H1 (cell line): ENCODE measurements at regions not wholly inside any gene's neighbourhood (a gene's known extent, or its start where the extent isn't known, plus 50 kb on each side); places are given as distances from the start of the nearest gene placed in this dataset.

Experiments
- CTCF ChIA-PET: fragments of 300-600 bp; sonication (Branson Sonifier 250); formaldehyde crosslinking; loops from one replicate; lab custom pipeline; 2021; ENCODE audit not compliant: partially characterized antibody; lab: Charles Lee
- POLR2A ChIA-PET: fragments of 300-600 bp; sonication (Branson Sonifier 250); formaldehyde crosslinking; loops from one replicate; lab custom pipeline; 2021; ENCODE audit warnings: inconsistent platforms; ENCODE audit not compliant: partially characterized antibody; lab: Charles Lee
- DNase-seq, 2 experiments: peaks; one replicate each; pipeline versions ENCODE4 v3.0.0 to v3.0.0-alpha.2; 2010 to 2022; ENCODE audit warnings: low spot score in 2 of 2, low read depth in 1 of 2, mixed read lengths in 1 of 2
- FAIRE-seq: peaks from 2 replicates; lab custom pipeline; 2011; peaks lifted over from hg19 to GRCh38; lab: Jason Lieb, UNC
- H2AFZ ChIP-seq: 2 replicates; pipeline ENCODE4 v1.8.1; 2012; ENCODE audit warnings: low read length, inconsistent platforms
- H2AK5ac ChIP-seq: 2 replicates; pipeline ENCODE4 v1.6.1; 2013; ENCODE audit warnings: low read depth, low read length
- H2BK120ac ChIP-seq: replicated peaks from 2 replicates; pipeline ENCODE3; 2013; ENCODE audit warnings: low read depth, low read length, inconsistent platforms
- H2BK12ac ChIP-seq: 2 replicates; pipeline ENCODE4 v1.6.1; 2013; ENCODE audit warnings: low read depth, low read length
- H2BK15ac ChIP-seq: 2 replicates; pipeline ENCODE4 v1.6.1; 2013; ENCODE audit warnings: low read length
- H2BK20ac ChIP-seq: 2 replicates; pipeline ENCODE4 v1.6.1; 2013; ENCODE audit warnings: low read length
- H2BK5ac ChIP-seq: 2 replicates; pipeline ENCODE4 v1.6.1; 2013; ENCODE audit warnings: low read depth, low read length
- H3K14ac ChIP-seq: 2 replicates; pipeline ENCODE4 v1.6.1; 2013; ENCODE audit warnings: inconsistent platforms; ENCODE audit not compliant: insufficient read length
- H3K18ac ChIP-seq: 2 replicates; pipeline ENCODE4 v1.6.1; 2013; ENCODE audit warnings: low read length; ENCODE audit errors: extremely low read depth
- H3K23ac ChIP-seq: 2 replicates; pipeline ENCODE4 v1.6.1; 2013; ENCODE audit warnings: inconsistent platforms; ENCODE audit not compliant: insufficient read length
- H3K23me2 ChIP-seq: 2 replicates; pipeline ENCODE4 v1.6.1; 2013; ENCODE audit warnings: low read depth, low read length
- H3K27ac ChIP-seq: 2 replicates; pipeline ENCODE4 v1.6.1; 2011; ENCODE audit warnings: low read depth, low read length, inconsistent platforms
- H3K27me3 ChIP-seq, 4 experiments: replicated peaks in 1 of 4; 1 replicate in 1 of 4; 2 replicates in 3 of 4; pipeline versions ENCODE4 v1.6.1 to v1.8.1; 2011 to 2013; ENCODE audit warnings: low read length in 3 of 4, mild to moderate bottlenecking in 3 of 4, inconsistent platforms in 2 of 4, mixed read lengths in 2 of 4, moderate library complexity in 1 of 4; ENCODE audit not compliant: control insufficient read depth in 3 of 4, insufficient read depth in 3 of 4; ENCODE audit errors: extremely low read depth in 1 of 4
- H3K36me3 ChIP-seq, 4 experiments: 2 replicates each; pipeline versions ENCODE4 v1.6.1 to v1.8.1; 2011 to 2013; ENCODE audit warnings: mild to moderate bottlenecking in 4 of 4, low read length in 3 of 4, moderate library complexity in 2 of 4, control low read depth in 1 of 4, inconsistent platforms in 1 of 4; ENCODE audit not compliant: insufficient read depth in 4 of 4, control insufficient read depth in 2 of 4
- H3K4ac ChIP-seq: replicated peaks from 2 replicates; pipeline ENCODE3; 2013; ENCODE audit warnings: low read length, low read depth, mixed read lengths, inconsistent platforms; ENCODE audit not compliant: insufficient read length
- H3K4me1 ChIP-seq, 4 experiments: replicated peaks in 1 of 4; 1 replicate in 1 of 4; 2 replicates in 3 of 4; pipeline versions ENCODE4 v1.6.1 to v1.8.1; 2011 to 2013; ENCODE audit warnings: low read length in 3 of 4, inconsistent platforms in 2 of 4, mixed read lengths in 1 of 4; ENCODE audit not compliant: insufficient read depth in 4 of 4, control insufficient read depth in 3 of 4
- H3K4me2 ChIP-seq, 2 experiments: 2 replicates each; pipeline versions ENCODE4 v1.6.1 to v1.8.1; 2011 to 2013; ENCODE audit warnings: low read depth in 2 of 2, low read length in 2 of 2, control low read depth in 1 of 2, inconsistent platforms in 1 of 2, mild to moderate bottlenecking in 1 of 2; ENCODE audit not compliant: insufficient read depth in 1 of 2
- H3K4me3 ChIP-seq, 4 experiments: fragments of 200-600, 300-600 bp in 1 of 4; sonication (generic), shearing (Covaris generic), sonication (Bioruptor Twin) in 1 of 4; 2 replicates each; pipeline versions ENCODE4 v1.5.1 to v1.8.1; 2011 to 2016; ENCODE audit warnings: low read length in 4 of 4, low read depth in 3 of 4, control low read depth in 2 of 4, inconsistent platforms in 2 of 4, mild to moderate bottlenecking in 2 of 4, mixed read lengths in 1 of 4, moderate library complexity in 1 of 4; ENCODE audit not compliant: insufficient read depth in 2 of 4; ENCODE audit errors: extremely low read depth in 1 of 4
- H3K56ac ChIP-seq: replicated peaks from 2 replicates; pipeline ENCODE3; 2013; ENCODE audit warnings: low read depth, mild to moderate bottlenecking, mixed read lengths, low read length, inconsistent platforms; ENCODE audit not compliant: insufficient read length
- H3K79me1 ChIP-seq: 2 replicates; pipeline ENCODE4 v1.6.1; 2013; ENCODE audit warnings: low read depth, low read length, control low read depth
- H3K79me2 ChIP-seq, 2 experiments: 2 replicates each; pipeline versions ENCODE4 v1.6.1 to v1.8.1; 2012 to 2013; ENCODE audit warnings: low read length in 2 of 2, mild to moderate bottlenecking in 2 of 2, inconsistent platforms in 1 of 2; ENCODE audit not compliant: insufficient read depth in 2 of 2, control insufficient read depth in 1 of 2
- H3K9ac ChIP-seq, 4 experiments: replicated peaks in 1 of 4; 1 replicate in 1 of 4; 2 replicates in 3 of 4; pipeline versions ENCODE4 v1.6.1 to v1.8.1; 2011 to 2013; ENCODE audit warnings: low read depth in 3 of 4, low read length in 3 of 4, control low read depth in 2 of 4, mild to moderate bottlenecking in 2 of 4, moderate library complexity in 2 of 4, inconsistent platforms in 1 of 4; ENCODE audit errors: extremely low read depth in 1 of 4
- H3K9me3 ChIP-seq, 2 experiments: 2 replicates each; pipeline versions ENCODE4 v1.6.1 to v1.8.1; 2012 to 2013; ENCODE audit warnings: mild to moderate bottlenecking in 2 of 2, moderate library complexity in 2 of 2, control low read depth in 1 of 2, inconsistent platforms in 1 of 2, low read depth in 1 of 2, low read length in 1 of 2, mixed read lengths in 1 of 2; ENCODE audit not compliant: insufficient read depth in 2 of 2
- H4K20me1 ChIP-seq, 2 experiments: replicated peaks in 1 of 2; 2 replicates each; pipeline versions ENCODE3 to v1.8.1; 2011 to 2013; ENCODE audit warnings: inconsistent platforms in 2 of 2, low read length in 2 of 2, mild to moderate bottlenecking in 1 of 2; ENCODE audit not compliant: insufficient read depth in 2 of 2, control insufficient read depth in 1 of 2
- H4K5ac ChIP-seq: 2 replicates; pipeline ENCODE4 v1.6.1; 2013; ENCODE audit warnings: low read length, low read depth, mixed read lengths, inconsistent platforms; ENCODE audit not compliant: insufficient read length
- H4K8ac ChIP-seq: 2 replicates; pipeline ENCODE4 v1.8.0; 2013; ENCODE audit warnings: mild to moderate bottlenecking, moderate library complexity, low read length, inconsistent platforms; ENCODE audit not compliant: insufficient read depth; ENCODE audit errors: extremely low read depth
- H4K91ac ChIP-seq: replicated peaks from 2 replicates; pipeline ENCODE3; 2013; ENCODE audit warnings: low read length, mixed read lengths, inconsistent platforms; ENCODE audit not compliant: insufficient read length
- ATF3 ChIP-seq: IDR thresholded peaks from 2 replicates; pipeline ENCODE4 v1.6.1; 2011; ENCODE audit warnings: low read depth, mild to moderate bottlenecking, low read length; ENCODE audit not compliant: insufficient read depth
- CREB1 ChIP-seq: IDR thresholded peaks from 2 replicates; pipeline ENCODE4 v1.6.1; 2012; ENCODE audit warnings: inconsistent platforms
- EGR1 ChIP-seq: IDR thresholded peaks from 2 replicates; pipeline ENCODE4 v1.6.1; 2011; ENCODE audit warnings: low read depth, low read length, borderline replicate concordance
- GTF2F1 ChIP-seq: IDR thresholded peaks from 2 replicates; pipeline ENCODE4 v1.6.1; 2012; ENCODE audit warnings: low read depth, low read length, improper control_type of control experiment, borderline replicate concordance
- HDAC2 ChIP-seq, 2 experiments: fragments of 300-600 bp in 1 of 2; sonication (generic) in 1 of 2; IDR thresholded peaks; 2 replicates each; pipeline ENCODE4 v1.6.1; 2011 to 2012; ENCODE audit warnings: low read depth in 2 of 2, low read length in 2 of 2, mild to moderate bottlenecking in 2 of 2, moderate library complexity in 2 of 2, borderline replicate concordance in 1 of 2, inconsistent platforms in 1 of 2
- NANOG ChIP-seq: IDR thresholded peaks from 2 replicates; pipeline ENCODE4 v1.6.1; 2011; ENCODE audit warnings: low read length, low read depth, mild to moderate bottlenecking, inconsistent platforms; ENCODE audit not compliant: insufficient read depth, poor library complexity, severe bottlenecking
- RBBP5 ChIP-seq: IDR thresholded peaks from 2 replicates; pipeline ENCODE4 v1.7.1; 2012; ENCODE audit warnings: low read depth, mild to moderate bottlenecking, inconsistent platforms, low read length, moderate library complexity, borderline replicate concordance
- RFX5 ChIP-seq: IDR thresholded peaks from 2 replicates; pipeline ENCODE4 v1.6.1; 2011; ENCODE audit warnings: low read depth, low read length, improper control_type of control experiment, borderline replicate concordance
- SIN3A ChIP-seq, 2 experiments: IDR thresholded peaks in 1 of 2; conservative IDR thresholded peaks in 1 of 2; 2 replicates each; pipeline ENCODE4 v1.6.1; 2011 to 2012; ENCODE audit warnings: low read length in 2 of 2, improper control_type of control experiment in 1 of 2, low read depth in 1 of 2, mild to moderate bottlenecking in 1 of 2
- SP4 ChIP-seq: IDR thresholded peaks from 2 replicates; pipeline ENCODE4 v1.6.1; 2012; ENCODE audit warnings: low read length, inconsistent platforms
- TBP ChIP-seq: IDR thresholded peaks from 2 replicates; pipeline ENCODE4 v1.6.1; 2011; ENCODE audit warnings: low read depth, low read length, improper control_type of control experiment
- TCF12 ChIP-seq: IDR thresholded peaks from 2 replicates; pipeline ENCODE4 v1.6.1; 2011; ENCODE audit warnings: low read depth, mild to moderate bottlenecking, low read length
- WGBS, 2 experiments: shearing (Covaris generic) in 1 of 2; methylation state at CpG; one replicate each; pipeline versions ENCODE4 v1.1.6 to v1.1.7; 2013 to 2015; ENCODE audit warnings: low lambda C conversion rate in 2 of 2, mixed read lengths in 2 of 2, inconsistent platforms in 1 of 2, low coverage in 1 of 2, missing lambda C conversion rate in 1 of 2; ENCODE audit not compliant: insufficient replicate concordance in 2 of 2, insufficient coverage in 1 of 2, insufficient read length in 1 of 2; ENCODE audit errors: extremely low coverage in 1 of 2, missing lambda C conversion rate in 1 of 2; 5-methylcytosine and 5-hydroxymethylcytosine counted together

- H3K27ac ChIP-seq = no peak overlapping the region
- CTCF ChIA-PET = interaction anchor here (0.7 to 7.7 kb wide), 9 partner anchors 10 to 390 kb away, joined by 3 to 59 read pairs (median 4); no protein-coding TSS in a partner anchor
- no peak overlapping the region for H2BK12ac ChIP-seq
- no peaks in the 10 kb centered on the region for H3K23me2 ChIP-seq
- POLR2A ChIA-PET = no interaction called here
- H3K9ac ChIP-seq = no peak overlapping the region
- H3K4ac ChIP-seq = no peak overlapping the region
- WGBS, 2 experiments = 81% methylated on average over 6 of the region's 6 CpGs; no CpG with 5 or more reads in 1 of the 2 experiments
- no peak overlapping the region for H3K4me2 ChIP-seq
- H2BK15ac ChIP-seq = no peak overlapping the region
- H4K91ac ChIP-seq = no peak overlapping the region
- H2BK120ac ChIP-seq = no peak overlapping the region
- H3K18ac ChIP-seq = no peak overlapping the region
- no peak for FAIRE-seq
- no peak overlapping the region for H3K14ac ChIP-seq
- no peak for DNase-seq
- no peak overlapping the region for H2AK5ac ChIP-seq
- no peaks in the 10 kb centered on the region for H3K27me3 ChIP-seq
- no peak overlapping the region for H3K23ac ChIP-seq
- no peak overlapping the region for H2BK20ac ChIP-seq
- no peak overlapping the region for H4K5ac ChIP-seq
- peaks cover 0 to 4% (median 2%) of the 10 kb centered on the region in 4 experiments; a peak in 4 of 7 replicates for H3K4me1 ChIP-seq
- peaks cover 0 to 3% of the 10 kb centered on the region in 2 experiments; a peak in 1 of 4 replicates for H3K9me3 ChIP-seq
- H4K20me1 ChIP-seq = no peaks in the 10 kb centered on the region
- H4K8ac ChIP-seq = no peak overlapping the region
- no peak overlapping the region for H2BK5ac ChIP-seq
- H3K79me1 ChIP-seq = no peaks in the 10 kb centered on the region
- no peaks in the 10 kb centered on the region for H3K79me2 ChIP-seq
- no peak overlapping the region for H3K56ac ChIP-seq
- H2AFZ ChIP-seq = no peak overlapping the region
- H3K36me3 ChIP-seq = no peaks in the 10 kb centered on the region
- no peak overlapping the region for H3K4me3 ChIP-seq
- TF ChIP-seq SIN3A (conservative IDR thresholded peaks at IDR 0.05 in 1 of 2, IDR thresholded peaks at IDR 0.05 in 1 of 2; ENCODE audit: low read depth in 1 of 2, low read length in 2 of 2) (no peak), GTF2F1 (no peak), RBBP5 (no peak), CREB1 (no peak), ATF3 (no peak), TBP (no peak), EGR1 (no peak), NANOG (no peak), SP4 (no peak), HDAC2 (IDR thresholded peaks at IDR 0.05; ENCODE audit: borderline replicate concordance in 1 of 2, low read depth in 2 of 2, low read length in 2 of 2) (no peak), TCF12 (no peak), RFX5 (no peak)
These were observed 70.4 kb upstream of the SHISAL1 start for GRCh38 chr22:44383064-44383575.
